DND-41 (cell line): ENCODE measurements at regions not wholly inside any gene's neighbourhood (a gene's known extent, or its start where the extent isn't known, plus 50 kb on each side); places are given as distances from the start of the nearest gene placed in this dataset.

Experiments
- ATAC-seq: fragments of 200-7000 bp; cut with Tn5 transposase; 3 replicates; pipeline ENCODE4 v1.9.1; 2021; ENCODE audit warnings: low read depth; ENCODE audit not compliant: insufficient read depth
- DNase-seq: peaks from one replicate; pipeline ENCODE4 v3.0.0-alpha.2; 2020
- H2AFZ ChIP-seq: 2 replicates; pipeline ENCODE4 v1.6.0; 2012; ENCODE audit warnings: low read depth, low read length
- H3K27ac ChIP-seq: 2 replicates; pipeline ENCODE4 v1.5.1; 2012; ENCODE audit warnings: low read length, inconsistent platforms
- H3K27me3 ChIP-seq: fragments of 200-600 bp; sonication (generic); 2 replicates; pipeline ENCODE4 v1.6.0; 2012; ENCODE audit warnings: low read length, mild to moderate bottlenecking, inconsistent platforms; ENCODE audit not compliant: insufficient read depth, poor library complexity
- H3K36me3 ChIP-seq: 2 replicates; pipeline ENCODE4 v1.5.1; 2012; ENCODE audit warnings: low read length, inconsistent platforms; ENCODE audit not compliant: insufficient read depth
- H3K4me1 ChIP-seq: 2 replicates; pipeline ENCODE4 v1.5.1; 2012; ENCODE audit warnings: mild to moderate bottlenecking, low read length; ENCODE audit not compliant: insufficient read depth
- H3K4me2 ChIP-seq: 2 replicates; pipeline ENCODE4 v1.6.0; 2012; ENCODE audit warnings: mild to moderate bottlenecking, moderate library complexity, low read length, inconsistent platforms; ENCODE audit not compliant: insufficient read depth
- H3K4me3 ChIP-seq, 2 experiments: fragments of 200-600 bp in 1 of 2; shearing (Covaris generic) in 1 of 2; 2 replicates each; pipeline ENCODE4 v1.5.1; 2012 to 2016; ENCODE audit warnings: inconsistent platforms in 2 of 2, low read length in 2 of 2, mild to moderate bottlenecking in 2 of 2, low read depth in 1 of 2, moderate library complexity in 1 of 2
- H3K79me2 ChIP-seq: 2 replicates; pipeline ENCODE4 v1.6.0; 2012; ENCODE audit warnings: low read length, inconsistent platforms; ENCODE audit not compliant: insufficient read depth
- H3K9ac ChIP-seq: 2 replicates; pipeline ENCODE4 v1.6.0; 2012; ENCODE audit warnings: low read depth, mild to moderate bottlenecking, inconsistent platforms, low read length, moderate library complexity
- H3K9me3 ChIP-seq: 2 replicates; pipeline ENCODE4 v1.5.1; 2012; ENCODE audit warnings: low read length, moderate library complexity, mild to moderate bottlenecking, inconsistent platforms; ENCODE audit not compliant: insufficient read depth, severe bottlenecking
- H4K20me1 ChIP-seq: 2 replicates; pipeline ENCODE4 v1.6.0; 2012; ENCODE audit warnings: low read length; ENCODE audit not compliant: insufficient read depth
- CTCF ChIP-seq: IDR thresholded peaks from 2 replicates; pipeline ENCODE4 v1.5.1; 2012; ENCODE audit warnings: borderline replicate concordance, low read length, moderate library complexity, mild to moderate bottlenecking; ENCODE audit not compliant: poor library complexity, severe bottlenecking; ENCODE audit errors: extremely low read depth
- EZH2 ChIP-seq: IDR thresholded peaks from 3 replicates; pipeline ENCODE4 v1.6.1; 2012; ENCODE audit warnings: borderline replicate concordance, low read depth, mild to moderate bottlenecking, moderate library complexity, low read length, inconsistent platforms; ENCODE audit not compliant: severe bottlenecking

GRCh38 chr13:67318860-67319259, 88.7 kb upstream of the PCDH9 start:
- no peaks in the 10 kb centered on the region for H3K36me3 ChIP-seq
- H4K20me1 ChIP-seq: no peaks in the 10 kb centered on the region
- H3K9me3 ChIP-seq: no peaks in the 10 kb centered on the region
- no peak overlapping the region for H2AFZ ChIP-seq
- DNase-seq (no peak), ATAC-seq (no peak)
- H3K9ac ChIP-seq: no peak overlapping the region
- H3K4me3 ChIP-seq: no peak overlapping the region
- no peak for TF ChIP-seq EZH2
- no peak for TF ChIP-seq CTCF
- H3K4me2 ChIP-seq: no peak overlapping the region
- no peaks in the 10 kb centered on the region for H3K27me3 ChIP-seq
- H3K27ac ChIP-seq: no peak overlapping the region
- H3K79me2 ChIP-seq: no peaks in the 10 kb centered on the region
- no peaks in the 10 kb centered on the region for H3K4me1 ChIP-seq

- no peak overlapping the region for H3K27ac ChIP-seq
- H3K4me3 ChIP-seq: no peak overlapping the region
- H3K4me1 ChIP-seq: no peaks in the 10 kb centered on the region
- no peaks in the 10 kb centered on the region for H3K9me3 ChIP-seq
- no peaks in the 10 kb centered on the region for H3K36me3 ChIP-seq
- ATAC-seq: no peak
- no peak overlapping the region for H3K9ac ChIP-seq
- H2AFZ ChIP-seq: no peak overlapping the region
- TF ChIP-seq CTCF (no peak), EZH2 (no peak)
- H3K4me2 ChIP-seq: no peak overlapping the region
- no peak for DNase-seq
- no peaks in the 10 kb centered on the region for H3K79me2 ChIP-seq
- H4K20me1 ChIP-seq: no peaks in the 10 kb centered on the region
- H3K27me3 ChIP-seq: no peaks in the 10 kb centered on the region
These were observed 88.3 kb upstream of the PCDH9 start for GRCh38 chr13:67318398-67318797.

- no peaks in the 10 kb centered on the region for H3K27me3 ChIP-seq
- no peaks in the 10 kb centered on the region for H3K79me2 ChIP-seq
- no peaks in the 10 kb centered on the region for H3K36me3 ChIP-seq
- no peak for DNase-seq
- H3K4me2 ChIP-seq: no peak overlapping the region
- no peaks in the 10 kb centered on the region for H4K20me1 ChIP-seq
- no peak overlapping the region for H2AFZ ChIP-seq
- H3K4me1 ChIP-seq: no peaks in the 10 kb centered on the region
- no peaks in the 10 kb centered on the region for H3K9me3 ChIP-seq
- no peak overlapping the region for H3K27ac ChIP-seq
- H3K4me3 ChIP-seq: no peak overlapping the region
- H3K9ac ChIP-seq: no peak overlapping the region
- ATAC-seq: no peak
- TF ChIP-seq CTCF (no peak), EZH2 (no peak)
These were observed 84.3 kb upstream of the PCDH9 start for GRCh38 chr13:67314405-67314804.
